Cerebellar cortex (tissue), 1 donor: ENCODE measurements at regions not wholly inside any gene's neighbourhood (a gene's known extent, or its start where the extent isn't known, plus 50 kb on each side); places are given as distances from the start of the nearest gene placed in this dataset.

Experiments used
- DNase-seq: peaks from one replicate; pipeline ENCODE4 v3.0.0-alpha.2; 2015; ENCODE audit warnings: low spot score

- no peak for DNase-seq
Observed at GRCh38 chr1:234975941-234976860, 152.4 kb downstream of the TOMM20 start.

- DNase-seq, result no peak
Observed at GRCh38 chr1:234975122-234975940, 153.3 kb downstream of the TOMM20 start.

- no peak for DNase-seq
Observed at GRCh38 chr1:234973426-234974250, 155.0 kb downstream of the TOMM20 start.

GRCh38 chr1:234972411-234973191 lies 156.0 kb downstream of the TOMM20 start:
- no peak for DNase-seq

- DNase-seq, result no peak
Observed at GRCh38 chr1:234971586-234972297, 156.9 kb downstream of the TOMM20 start.

GRCh38 chr1:234970731-234971476 lies 157.7 kb downstream of the TOMM20 start:
- DNase-seq, result peak; percentile 71

- DNase-seq, result no peak
Observed at GRCh38 chr1:234970401-234970730, 158.3 kb downstream of the TOMM20 start.

GRCh38 chr1:234969581-234970400 lies 158.8 kb downstream of the TOMM20 start:
- no peak for DNase-seq

- DNase-seq, result no peak
Observed at GRCh38 chr1:234969011-234969441, 159.6 kb downstream of the TOMM20 start.

GRCh38 chr1:234968451-234968850 lies 160.2 kb downstream of the TOMM20 start:
- DNase-seq, result no peak

GRCh38 chr1:234967121-234967520 lies 161.5 kb downstream of the TOMM20 start:
- DNase-seq, result no peak

GRCh38 chr1:234965111-234965510 lies 163.5 kb downstream of the TOMM20 start:
- no peak for DNase-seq

GRCh38 chr1:234963904-234964702 lies 164.5 kb downstream of the TOMM20 start:
- no peak for DNase-seq

- no peak for DNase-seq
Observed at GRCh38 chr1:234963180-234963903, 165.3 kb downstream of the TOMM20 start.

GRCh38 chr1:234962340-234962989 lies 166.2 kb downstream of the TOMM20 start:
- DNase-seq, result no peak

GRCh38 chr1:234961456-234962339 lies 166.9 kb downstream of the TOMM20 start:
- DNase-seq, result no peak
